MCF 10A (cell line): ENCODE measurements at regions not wholly inside any gene's neighbourhood (a gene's known extent, or its start where the extent isn't known, plus 50 kb on each side); places are given as distances from the start of the nearest gene placed in this dataset.

Experiments
- BruUV-seq: library from RNA; stranded (reverse); fragments of 400-500 nt; replicated peaks from 2 replicates; lab custom pipeline; 2021; lab: Mats Ljungman, UMichigan
- CTCF ChIA-PET: fragments of 300-600 bp; sonication (Branson Sonifier 250); formaldehyde crosslinking; extraction: SDS; loops from one replicate; lab custom pipeline; 2021; ENCODE audit warnings: antibody characterized with exemption, inconsistent platforms; lab: Yijun Ruan, JAX
- POLR2A ChIA-PET: fragments of 300-600, 350-650 bp; sonication (Branson Sonifier 250); formaldehyde crosslinking; extraction: SDS; loops from one replicate; lab custom pipeline; 2020; ENCODE audit warnings: antibody characterized with exemption, inconsistent platforms; lab: Yijun Ruan, JAX
- DNase-seq: peaks from one replicate; pipeline ENCODE4 v3.0.0-alpha.2; 2018; ENCODE audit not compliant: unreplicated experiment
- H3K27ac Mint-ChIP-seq: one replicate; pipeline ENCODE4 v1.8.0; 2022; ENCODE audit warnings: mild to moderate bottlenecking, low read depth, mixed read lengths; ENCODE audit not compliant: unreplicated experiment
- H3K27me3 Mint-ChIP-seq: one replicate; pipeline ENCODE4 v1.8.0; 2022; ENCODE audit warnings: mixed read lengths; ENCODE audit not compliant: insufficient read depth, unreplicated experiment
- H3K36me3 Mint-ChIP-seq: one replicate; pipeline ENCODE4 v1.8.0; 2022; ENCODE audit warnings: mild to moderate bottlenecking, moderate library complexity, mixed read lengths; ENCODE audit not compliant: insufficient read depth, unreplicated experiment
- H3K4me1 Mint-ChIP-seq: one replicate; pipeline ENCODE4 v1.8.0; 2022; ENCODE audit warnings: mixed read lengths; ENCODE audit not compliant: insufficient read depth, unreplicated experiment
- H3K4me3 Mint-ChIP-seq: one replicate; pipeline ENCODE4 v1.8.0; 2022; ENCODE audit warnings: mild to moderate bottlenecking, moderate library complexity, mixed read lengths; ENCODE audit not compliant: unreplicated experiment
- H3K9me3 Mint-ChIP-seq: one replicate; pipeline ENCODE4 v1.8.0; 2022; ENCODE audit warnings: mixed read lengths; ENCODE audit not compliant: unreplicated experiment
- intact Hi-C: fragments of 100-400 bp; cut with micrococcal nuclease; formaldehyde crosslinking; loops from 2 replicates; pipeline ENCODE4 v1.14.1; 2022
- TF ChIP-seq, protein P1 (sequence below): fragments of 200-600 bp; IDR thresholded peaks from one replicate; pipeline ENCODE4 v1.8.0; 2022; ENCODE audit warnings: antibody characterized with exemption, mild to moderate bottlenecking; ENCODE audit not compliant: unreplicated experiment

DNA sequence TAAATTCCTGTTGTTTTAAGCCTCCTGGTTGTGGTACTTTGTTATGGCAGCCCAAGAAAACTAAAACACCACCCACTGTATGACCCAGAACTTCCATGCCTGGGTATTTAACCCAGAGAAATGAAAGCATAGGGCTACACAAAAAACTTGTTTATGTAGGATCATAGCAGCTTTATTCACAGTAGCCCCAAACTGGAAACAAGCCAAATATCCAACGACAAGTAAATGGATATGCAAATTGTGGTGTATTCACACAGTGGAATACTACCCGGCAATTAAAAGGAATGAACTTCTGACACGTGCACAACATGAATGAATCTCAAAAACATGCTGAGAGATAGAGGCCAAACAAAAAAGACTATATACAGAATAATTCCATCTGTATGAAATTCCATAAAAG is 62.2 kb upstream of the NAV2 start:
- Mint-ChIP-seq H3K4me1 (peaks cover 6% of the 10 kb centered on the region), H3K27me3 (no peaks in the 10 kb centered on the region), H3K27ac (no peak overlapping the region), H3K36me3 (no peaks in the 10 kb centered on the region), H3K9me3 (no peaks in the 10 kb centered on the region), H3K4me3 (no peak overlapping the region)
- ChIA-PET CTCF (interaction anchor here (0.6 to 1.7 kb wide), 3 partner anchors 87 to 708 kb away, joined by 3 to 9 read pairs (median 3); no protein-coding TSS in a partner anchor), POLR2A (interaction anchor here (0.8 to 1.6 kb wide), 2 partner anchors 10 to 12 kb away, joined by 3 read pairs; no protein-coding TSS in a partner anchor)
- no TSS peak for BruUV-seq
- TF ChIP-seq, protein P1, sequence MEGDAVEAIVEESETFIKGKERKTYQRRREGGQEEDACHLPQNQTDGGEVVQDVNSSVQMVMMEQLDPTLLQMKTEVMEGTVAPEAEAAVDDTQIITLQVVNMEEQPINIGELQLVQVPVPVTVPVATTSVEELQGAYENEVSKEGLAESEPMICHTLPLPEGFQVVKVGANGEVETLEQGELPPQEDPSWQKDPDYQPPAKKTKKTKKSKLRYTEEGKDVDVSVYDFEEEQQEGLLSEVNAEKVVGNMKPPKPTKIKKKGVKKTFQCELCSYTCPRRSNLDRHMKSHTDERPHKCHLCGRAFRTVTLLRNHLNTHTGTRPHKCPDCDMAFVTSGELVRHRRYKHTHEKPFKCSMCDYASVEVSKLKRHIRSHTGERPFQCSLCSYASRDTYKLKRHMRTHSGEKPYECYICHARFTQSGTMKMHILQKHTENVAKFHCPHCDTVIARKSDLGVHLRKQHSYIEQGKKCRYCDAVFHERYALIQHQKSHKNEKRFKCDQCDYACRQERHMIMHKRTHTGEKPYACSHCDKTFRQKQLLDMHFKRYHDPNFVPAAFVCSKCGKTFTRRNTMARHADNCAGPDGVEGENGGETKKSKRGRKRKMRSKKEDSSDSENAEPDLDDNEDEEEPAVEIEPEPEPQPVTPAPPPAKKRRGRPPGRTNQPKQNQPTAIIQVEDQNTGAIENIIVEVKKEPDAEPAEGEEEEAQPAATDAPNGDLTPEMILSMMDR, result no peak
- no peak for DNase-seq
- intact Hi-C loops, result no loop called here

DNA sequence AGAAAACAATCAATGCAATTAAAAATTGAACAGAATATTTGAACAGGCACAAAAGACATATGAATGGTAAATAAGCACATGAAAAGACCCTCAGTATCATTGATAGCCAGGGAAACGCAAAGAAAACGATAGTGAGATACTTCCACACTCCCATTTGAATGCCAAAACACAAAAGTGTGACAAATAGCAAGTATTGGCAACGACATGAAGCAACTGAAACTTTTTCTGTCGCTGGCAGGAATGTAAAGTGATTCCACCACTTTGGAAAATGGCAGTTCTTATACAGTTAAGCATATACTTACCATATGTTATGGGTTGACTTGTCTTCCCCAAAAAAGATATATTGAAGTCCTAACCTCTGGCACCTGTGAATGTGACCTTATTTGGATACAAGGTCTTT is 62.9 kb upstream of the NAV2 start:
- H3K4me3 Mint-ChIP-seq, result no peak overlapping the region
- H3K36me3 Mint-ChIP-seq, result no peaks in the 10 kb centered on the region
- intact Hi-C loops, result no loop called here
- H3K4me1 Mint-ChIP-seq, result peaks cover 6% of the 10 kb centered on the region
- ChIA-PET CTCF (interaction anchor here (0.7 to 1.7 kb wide), 3 partner anchors 18 to 248 kb away, joined by 3 to 9 read pairs (median 5); no protein-coding TSS in a partner anchor), POLR2A (interaction anchor here (1.6 kb wide), 1 partner anchor 10 kb away, joined by 3 read pairs; no protein-coding TSS in a partner anchor)
- DNase-seq, result no peak
- no peak overlapping the region for H3K27ac Mint-ChIP-seq
- TF ChIP-seq, protein P1, result no peak
- H3K27me3 Mint-ChIP-seq, result no peaks in the 10 kb centered on the region
- H3K9me3 Mint-ChIP-seq, result no peaks in the 10 kb centered on the region
- BruUV-seq, result no TSS peak

DNA sequence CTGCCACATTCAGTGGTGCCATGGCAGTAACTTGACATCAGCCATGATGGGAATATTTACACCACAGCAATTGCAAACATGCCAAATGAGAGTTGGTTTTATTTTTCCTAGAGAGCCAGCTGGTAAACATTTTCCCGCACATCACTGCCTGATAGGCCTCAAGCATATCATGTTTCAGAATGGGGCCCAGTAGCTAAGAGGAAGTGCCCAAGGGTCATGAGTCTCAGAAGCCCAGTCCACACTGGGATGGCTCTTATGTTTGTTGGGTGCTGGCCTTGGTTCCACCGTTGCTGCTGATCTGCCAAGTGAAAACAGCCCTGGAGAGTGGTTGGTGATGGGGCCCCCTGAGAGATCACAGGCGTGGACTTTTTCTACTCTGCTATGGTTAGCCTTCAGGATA is 64.3 kb upstream of the NAV2 start:
- no peaks in the 10 kb centered on the region for H3K9me3 Mint-ChIP-seq
- no peaks in the 10 kb centered on the region for H3K27me3 Mint-ChIP-seq
- H3K4me1 Mint-ChIP-seq, result peaks cover 6% of the 10 kb centered on the region
- no peak for DNase-seq
- TF ChIP-seq, protein P1, result no peak
- CTCF ChIA-PET, result interaction anchor here (0.6 to 1.1 kb wide), 3 partner anchors 10 to 76 kb away, joined by 3 to 6 read pairs (median 3); no protein-coding TSS in a partner anchor
- no peaks in the 10 kb centered on the region for H3K36me3 Mint-ChIP-seq
- H3K4me3 Mint-ChIP-seq, result no peak overlapping the region
- BruUV-seq, result no TSS peak
- intact Hi-C loops, result no loop called here
- no peak overlapping the region for H3K27ac Mint-ChIP-seq
- POLR2A ChIA-PET, result interaction anchor here (0.6 kb wide), 1 partner anchor 1974 kb away, joined by 3 read pairs; no protein-coding TSS in a partner anchor

DNA sequence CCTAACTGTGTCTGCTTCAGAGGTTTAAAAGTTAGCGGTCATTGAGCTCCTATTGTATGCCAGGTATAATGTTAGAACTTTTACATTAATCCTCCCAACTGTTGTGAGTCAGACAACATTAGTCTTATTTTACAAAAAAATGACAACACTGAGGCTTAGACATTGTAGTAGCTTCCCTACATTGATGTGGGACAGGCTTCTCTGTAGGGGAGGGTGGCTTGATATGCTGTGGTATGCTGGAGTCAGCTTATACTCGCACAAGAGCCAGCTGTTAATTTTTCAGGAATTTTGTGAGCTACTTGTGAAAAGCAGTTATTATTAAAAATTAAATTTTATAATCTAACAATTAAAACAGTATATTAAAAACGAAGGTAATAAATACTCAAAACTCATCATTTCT is 64.8 kb upstream of the NAV2 start:
- no peak for DNase-seq
- intact Hi-C loops, result no loop called here
- ChIA-PET POLR2A (interaction anchor here (0.8 to 1.5 kb wide), 2 partner anchors 11 to 31 kb away, joined by 3 to 4 read pairs; no protein-coding TSS in a partner anchor), CTCF (interaction anchor here (0.9 to 1.8 kb wide), 3 partner anchors 10 to 76 kb away, joined by 3 to 6 read pairs (median 6); no protein-coding TSS in a partner anchor)
- TF ChIP-seq, protein P1, result no peak
- no TSS peak for BruUV-seq
- H3K4me3 Mint-ChIP-seq, result no peak overlapping the region
- peaks cover 6% of the 10 kb centered on the region for H3K4me1 Mint-ChIP-seq
- no peaks in the 10 kb centered on the region for H3K9me3 Mint-ChIP-seq
- H3K27ac Mint-ChIP-seq, result no peak overlapping the region
- H3K36me3 Mint-ChIP-seq, result no peaks in the 10 kb centered on the region
- H3K27me3 Mint-ChIP-seq, result no peaks in the 10 kb centered on the region
